AG04450 (cell line): ENCODE measurements at regions not wholly inside any gene's neighbourhood (a gene's known extent, or its start where the extent isn't known, plus 50 kb on each side); places are given as distances from the start of the nearest gene placed in this dataset.

Experiments used
- CTCF ChIA-PET: fragments of 300-600, 350-600 bp; formaldehyde crosslinking; extraction: SDS; loops from one replicate; lab custom pipeline; 2022; ENCODE audit warnings: antibody characterized with exemption, inconsistent platforms; lab: Charles Lee
- POLR2A ChIA-PET: fragments of 350-600 bp; formaldehyde crosslinking; extraction: SDS; loops from one replicate; lab custom pipeline; 2021; ENCODE audit warnings: antibody characterized with exemption, inconsistent platforms; lab: Yijun Ruan, JAX
- DNase-seq: peaks from one replicate; pipeline ENCODE4 v3.0.0-alpha.2; 2011; ENCODE audit warnings: low read depth, low spot score
- H3K27ac ChIP-seq: one replicate; pipeline ENCODE4 v1.5.1; 2012; ENCODE audit warnings: low read depth, low read length, control low read depth
- H3K27me3 ChIP-seq: one replicate; pipeline ENCODE4 v1.6.0; 2012; ENCODE audit warnings: low read length; ENCODE audit not compliant: control insufficient read depth, insufficient read depth
- H3K4me3 ChIP-seq: 2 replicates; pipeline ENCODE4 v1.5.1; 2011; ENCODE audit warnings: mild to moderate bottlenecking, low read depth, low read length, control low read depth
- H3K9me3 ChIP-seq: 2 replicates; pipeline ENCODE4 v1.5.1; 2012; ENCODE audit warnings: low read length; ENCODE audit not compliant: control insufficient read depth, insufficient read depth
- CTCF ChIP-seq: IDR thresholded peaks from 2 replicates; pipeline ENCODE4 v1.5.1; 2011; ENCODE audit warnings: low read depth, low read length, control low read depth, inconsistent platforms

GRCh38 chr4:187064033-187064432, 340.4 kb upstream of the FAT1 start:
- Histone ChIP-seq H3K4me3 (no peak overlapping the region), H3K27me3 (peaks cover 2% of the 10 kb centered on the region), H3K27ac (no peak overlapping the region), H3K9me3 (peaks cover 7% of the 10 kb centered on the region; the same call in 1 of the 2 replicates)
- TF ChIP-seq CTCF = 0 out of 2 replicates have a peak, but pooled peaks have one; percentile 5
- POLR2A ChIA-PET = no interaction called here
- CTCF ChIA-PET = interaction anchor here (1.1 kb wide), 1 partner anchor 36 kb away, joined by 3 read pairs; no protein-coding TSS in a partner anchor
- no peak for DNase-seq

- peaks cover 2% of the 10 kb centered on the region for H3K27me3 ChIP-seq
- DNase-seq = no peak
- H3K4me3 ChIP-seq = no peak overlapping the region
- H3K9me3 ChIP-seq = peaks cover 7% of the 10 kb centered on the region; the same call in 1 of the 2 replicates
- no peak for TF ChIP-seq CTCF
- ChIA-PET CTCF (interaction anchor here (0.7 kb wide), 2 partner anchors 23 to 214 kb away, joined by 4 to 15 read pairs; no protein-coding TSS in a partner anchor), POLR2A (no interaction called here)
- no peak overlapping the region for H3K27ac ChIP-seq
Observed at GRCh38 chr4:187065396-187065795, 341.7 kb upstream of the FAT1 start.

- Histone ChIP-seq H3K9me3 (peaks cover 7% of the 10 kb centered on the region; the same call in 1 of the 2 replicates), H3K27ac (no peak overlapping the region), H3K27me3 (peaks cover 2% of the 10 kb centered on the region), H3K4me3 (no peak overlapping the region)
- POLR2A ChIA-PET = no interaction called here
- TF ChIP-seq CTCF = no peak
- DNase-seq = no peak
- CTCF ChIA-PET = no interaction called here
Observed at GRCh38 chr4:187065806-187066205, 342.1 kb upstream of the FAT1 start.

GRCh38 chr4:187069398-187069797, 345.7 kb upstream of the FAT1 start:
- POLR2A ChIA-PET = no interaction called here
- H3K27me3 ChIP-seq = no peaks in the 10 kb centered on the region
- DNase-seq = no peak
- TF ChIP-seq CTCF = no peak
- H3K4me3 ChIP-seq = no peak overlapping the region
- CTCF ChIA-PET = no interaction called here
- H3K9me3 ChIP-seq = no peaks in the 10 kb centered on the region
- no peak overlapping the region for H3K27ac ChIP-seq

- no peak for DNase-seq
- POLR2A ChIA-PET = no interaction called here
- no peak overlapping the region for H3K4me3 ChIP-seq
- TF ChIP-seq CTCF = no peak
- no peak overlapping the region for H3K27ac ChIP-seq
- no peaks in the 10 kb centered on the region for H3K9me3 ChIP-seq
- no peaks in the 10 kb centered on the region for H3K27me3 ChIP-seq
- CTCF ChIA-PET = no interaction called here
Observed at GRCh38 chr4:187070158-187070557, 346.5 kb upstream of the FAT1 start.
